Vagina (tissue), 2 donors: ENCODE measurements at regions not wholly inside any gene's neighbourhood (a gene's known extent, or its start where the extent isn't known, plus 50 kb on each side); places are given as distances from the start of the nearest gene placed in this dataset.
"Not testable (repeated sequence)": the region's sequence is repeated elsewhere in the genome, so short reads cannot be mapped to it uniquely, and the experiment has no call there.

Experiments
- DNase-seq, 2 donors: peaks; one replicate each; pipeline ENCODE4 v3.0.0-alpha.2; 2017; ENCODE audit errors: extremely low spot score in 2 of 2
- H3K27ac ChIP-seq: fragments of 200-600 bp; sonication (generic); one replicate; pipeline ENCODE4 v1.5.1; 2019
- H3K27me3 ChIP-seq: fragments of 200-600 bp; sonication (generic); one replicate; pipeline ENCODE4 v1.5.1; 2019
- H3K36me3 ChIP-seq, 2 donors: fragments of 200-600 bp; sonication (generic); one replicate each; pipeline ENCODE4 v1.5.1; 2017 to 2019
- H3K4me1 ChIP-seq: fragments of 200-600 bp; sonication (generic); one replicate; pipeline ENCODE4 v1.5.1; 2019
- H3K4me3 ChIP-seq, 2 donors: fragments of 200-600 bp; sonication (generic); 1 replicate in 1 of 2; 2 replicates in 1 of 2; pipeline ENCODE4 v1.5.1; 2016 to 2019
- H3K9me3 ChIP-seq: fragments of 200-600 bp; sonication (generic); one replicate; pipeline ENCODE4 v1.5.1; 2019
- POLR2A ChIP-seq, 2 donors: fragments of 450-650 bp; IDR thresholded peaks; one replicate each; pipeline ENCODE4 v1.6.1; 2017; ENCODE audit warnings: antibody characterized with exemption in 2 of 2, mild to moderate bottlenecking in 2 of 2, moderate library complexity in 2 of 2
- POLR2AphosphoS5 ChIP-seq, 2 donors: sonication (generic); formaldehyde crosslinking; IDR thresholded peaks; one replicate each; pipeline ENCODE4 v1.9.0; 2017; ENCODE audit warnings: antibody characterized with exemption in 2 of 2, mild to moderate bottlenecking in 2 of 2, low read depth in 1 of 2; ENCODE audit not compliant: insufficient read depth in 1 of 2
- intact Hi-C: fragments of 100-400 bp; cut with DNase I; formaldehyde crosslinking; loops from one replicate; pipeline ENCODE4 v1.15.1; 2023
- TF ChIP-seq, protein P1 (sequence below), 3 experiments: fragments of 450-650 bp in 2 of 3; fragments of 200-600 bp in 1 of 3; sonication (generic) in 1 of 3; IDR thresholded peaks; one replicate each; pipeline ENCODE4 v1.5.1; 2017 to 2019; ENCODE audit warnings: antibody characterized with exemption in 3 of 3, mild to moderate bottlenecking in 2 of 3, moderate library complexity in 2 of 3

GRCh38 chr4:27685091-27685490 lies 824.5 kb downstream of the STIM2 start:
- H3K27ac ChIP-seq, result no peak overlapping the region
- no peak for DNase-seq
- TF ChIP-seq, protein P1, sequence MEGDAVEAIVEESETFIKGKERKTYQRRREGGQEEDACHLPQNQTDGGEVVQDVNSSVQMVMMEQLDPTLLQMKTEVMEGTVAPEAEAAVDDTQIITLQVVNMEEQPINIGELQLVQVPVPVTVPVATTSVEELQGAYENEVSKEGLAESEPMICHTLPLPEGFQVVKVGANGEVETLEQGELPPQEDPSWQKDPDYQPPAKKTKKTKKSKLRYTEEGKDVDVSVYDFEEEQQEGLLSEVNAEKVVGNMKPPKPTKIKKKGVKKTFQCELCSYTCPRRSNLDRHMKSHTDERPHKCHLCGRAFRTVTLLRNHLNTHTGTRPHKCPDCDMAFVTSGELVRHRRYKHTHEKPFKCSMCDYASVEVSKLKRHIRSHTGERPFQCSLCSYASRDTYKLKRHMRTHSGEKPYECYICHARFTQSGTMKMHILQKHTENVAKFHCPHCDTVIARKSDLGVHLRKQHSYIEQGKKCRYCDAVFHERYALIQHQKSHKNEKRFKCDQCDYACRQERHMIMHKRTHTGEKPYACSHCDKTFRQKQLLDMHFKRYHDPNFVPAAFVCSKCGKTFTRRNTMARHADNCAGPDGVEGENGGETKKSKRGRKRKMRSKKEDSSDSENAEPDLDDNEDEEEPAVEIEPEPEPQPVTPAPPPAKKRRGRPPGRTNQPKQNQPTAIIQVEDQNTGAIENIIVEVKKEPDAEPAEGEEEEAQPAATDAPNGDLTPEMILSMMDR (IDR thresholded peaks at IDR 0.05), result no peak
- TF ChIP-seq POLR2A (IDR thresholded peaks at IDR 0.05) (no peak), POLR2AphosphoS5 (IDR thresholded peaks at IDR 0.05; ENCODE audit: insufficient read depth in 1 of 2, low read depth in 1 of 2) (no peak)
- intact Hi-C loops, result no loop called here
- H3K36me3 ChIP-seq, result no peaks in the 10 kb centered on the region
- H3K27me3 ChIP-seq, result no peaks in the 10 kb centered on the region
- no peak overlapping the region for H3K4me3 ChIP-seq
- H3K9me3 ChIP-seq, result no peaks in the 10 kb centered on the region
- H3K4me1 ChIP-seq, result no peaks in the 10 kb centered on the region

DNA sequence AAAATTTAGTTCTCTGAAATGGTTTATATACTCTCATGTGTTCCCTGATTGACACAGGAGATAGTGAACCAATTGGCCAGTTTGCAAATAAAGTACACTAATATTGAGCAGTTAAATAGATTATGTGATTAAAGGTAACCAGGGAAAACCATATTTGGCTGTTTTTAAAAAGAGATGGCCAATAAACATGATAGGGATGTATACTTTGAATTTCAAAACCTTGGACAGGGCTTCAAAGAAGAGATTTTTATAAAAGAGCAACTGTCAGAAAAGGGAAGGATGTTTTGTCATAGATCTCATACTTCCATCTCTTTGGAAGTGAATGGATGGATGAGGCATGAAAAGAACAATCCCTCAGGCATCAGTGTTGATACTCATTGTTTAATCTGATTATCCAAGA lies 825.3 kb downstream of the STIM2 start:
- Histone ChIP-seq H3K27ac (no peak overlapping the region), H3K36me3 (no peaks in the 10 kb centered on the region), H3K9me3 (no peaks in the 10 kb centered on the region), H3K4me1 (no peaks in the 10 kb centered on the region), H3K4me3 (no peak overlapping the region), H3K27me3 (no peaks in the 10 kb centered on the region)
- intact Hi-C loops, result no loop called here
- no peak for DNase-seq
- TF ChIP-seq POLR2A (IDR thresholded peaks at IDR 0.05) (no peak), POLR2AphosphoS5 (IDR thresholded peaks at IDR 0.05; ENCODE audit: insufficient read depth in 1 of 2, low read depth in 1 of 2) (no peak)
- TF ChIP-seq, protein P1 (IDR thresholded peaks at IDR 0.05), result no peak

DNA sequence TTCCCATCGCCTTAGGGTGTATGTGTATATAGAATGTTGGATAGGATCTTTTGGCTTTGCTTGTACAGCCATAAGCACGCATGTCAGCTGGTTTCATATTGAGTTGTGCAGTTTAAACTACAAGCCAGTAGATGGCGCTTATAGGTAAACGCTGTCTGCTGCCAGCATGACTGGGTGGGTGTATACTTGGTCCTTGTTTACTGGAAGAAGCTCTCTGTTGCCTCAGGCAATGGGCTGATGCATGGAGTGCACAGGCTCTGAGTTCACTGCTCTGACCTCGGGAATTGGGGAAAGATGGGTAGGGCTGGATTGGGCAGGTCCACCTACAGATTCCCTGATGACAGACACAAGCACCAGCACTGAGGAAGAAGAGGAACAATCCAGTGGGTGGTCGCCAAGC lies 831.5 kb downstream of the STIM2 start:
- no peak for DNase-seq
- Histone ChIP-seq H3K27ac (no peak overlapping the region), H3K9me3 (no peaks in the 10 kb centered on the region), H3K27me3 (no peaks in the 10 kb centered on the region), H3K36me3 (no peaks in the 10 kb centered on the region), H3K4me3 (no peak overlapping the region), H3K4me1 (no peaks in the 10 kb centered on the region)
- intact Hi-C loops, result no loop called here
- no peak for TF ChIP-seq POLR2A (IDR thresholded peaks at IDR 0.05)
- TF ChIP-seq, protein P1 (IDR thresholded peaks at IDR 0.05), result no peak
- TF ChIP-seq POLR2AphosphoS5 (IDR thresholded peaks at IDR 0.05; ENCODE audit: insufficient read depth in 1 of 2, low read depth in 1 of 2), result no peak

GRCh38 chr4:27692868-27693634 lies 832.4 kb downstream of the STIM2 start:
- intact Hi-C loops, result no loop called here
- no peak overlapping the region for H3K27ac ChIP-seq
- no peak overlapping the region for H3K4me3 ChIP-seq
- no peaks in the 10 kb centered on the region for H3K36me3 ChIP-seq
- no peaks in the 10 kb centered on the region for H3K27me3 ChIP-seq
- TF ChIP-seq POLR2A (IDR thresholded peaks at IDR 0.05) (no peak), POLR2AphosphoS5 (IDR thresholded peaks at IDR 0.05; ENCODE audit: insufficient read depth in 1 of 2, low read depth in 1 of 2) (no peak)
- TF ChIP-seq, protein P1 (IDR thresholded peaks at IDR 0.05), result no peak
- H3K9me3 ChIP-seq, result no peaks in the 10 kb centered on the region
- no peak for DNase-seq
- H3K4me1 ChIP-seq, result no peaks in the 10 kb centered on the region

DNA sequence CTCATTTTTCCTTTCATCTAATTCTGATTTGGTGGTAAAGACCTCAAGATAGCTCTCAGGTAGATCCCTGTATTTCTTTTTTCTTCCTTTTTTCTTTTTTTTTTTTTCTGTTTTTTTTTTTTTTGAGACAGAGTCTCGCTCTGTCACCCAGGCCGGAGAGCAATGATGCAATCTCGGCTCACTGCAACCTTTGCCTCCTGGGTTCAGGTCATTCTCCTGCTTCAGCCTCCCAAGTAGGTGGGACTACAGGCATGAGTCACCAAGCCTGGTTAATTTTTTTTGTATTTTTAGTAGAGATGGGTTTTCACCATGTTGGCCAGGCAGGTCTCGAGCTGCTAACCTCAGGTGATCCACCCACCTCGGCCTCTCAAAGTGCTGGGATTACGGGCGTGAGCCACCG lies 835.6 kb downstream of the STIM2 start:
- H3K27me3 ChIP-seq, H3K4me1 ChIP-seq, H3K9me3 ChIP-seq, intact Hi-C loops, H3K4me3 ChIP-seq, H3K27ac ChIP-seq, H3K36me3 ChIP-seq, DNase-seq: not testable (repeated sequence)
